Lower lobe of right lung (tissue), 2 donors: ENCODE measurements at regions not wholly inside any gene's neighbourhood (a gene's known extent, or its start where the extent isn't known, plus 50 kb on each side); places are given as distances from the start of the nearest gene placed in this dataset.

Source experiments
- ATAC-seq, 2 donors: fragments of 200-7000 bp; cut with Tn5 transposase; one replicate each; pipeline ENCODE4 v1.9.1; 2020 to 2022; ENCODE audit warnings: mild to moderate bottlenecking in 2 of 2, moderate library complexity in 2 of 2
- DNase-seq: peaks from one replicate; pipeline ENCODE4 v3.0.0-alpha.2; 2020
- H3K27ac ChIP-seq: fragments of 200-600 bp; one replicate; pipeline ENCODE4 v1.8.0; 2022
- H3K27me3 ChIP-seq: fragments of 200-600 bp; one replicate; pipeline ENCODE4 v1.8.0; 2022; ENCODE audit warnings: low read depth
- H3K36me3 ChIP-seq: fragments of 200-600 bp; one replicate; pipeline ENCODE4 v1.8.0; 2022; ENCODE audit warnings: mild to moderate bottlenecking
- H3K4me1 ChIP-seq: fragments of 200-600 bp; one replicate; pipeline ENCODE4 v1.8.0; 2022
- H3K4me3 ChIP-seq: fragments of 200-600 bp; one replicate; pipeline ENCODE4 v1.8.0; 2022; ENCODE audit warnings: mild to moderate bottlenecking
- H3K9me3 ChIP-seq: fragments of 200-600 bp; one replicate; pipeline ENCODE4 v1.8.0; 2022
- intact Hi-C: fragments of 100-400 bp; cut with DNase I; formaldehyde crosslinking; loops from one replicate; pipeline ENCODE4 v1.11.0; 2022
- TF ChIP-seq, protein P1 (sequence below): fragments of 200-600 bp; IDR thresholded peaks from one replicate; pipeline ENCODE4 v1.8.0; 2022; ENCODE audit warnings: antibody characterized with exemption, mild to moderate bottlenecking
- donor health status: DM: no; HTN: yes; CAD: no; lungs with severe emphysema.

DNA sequence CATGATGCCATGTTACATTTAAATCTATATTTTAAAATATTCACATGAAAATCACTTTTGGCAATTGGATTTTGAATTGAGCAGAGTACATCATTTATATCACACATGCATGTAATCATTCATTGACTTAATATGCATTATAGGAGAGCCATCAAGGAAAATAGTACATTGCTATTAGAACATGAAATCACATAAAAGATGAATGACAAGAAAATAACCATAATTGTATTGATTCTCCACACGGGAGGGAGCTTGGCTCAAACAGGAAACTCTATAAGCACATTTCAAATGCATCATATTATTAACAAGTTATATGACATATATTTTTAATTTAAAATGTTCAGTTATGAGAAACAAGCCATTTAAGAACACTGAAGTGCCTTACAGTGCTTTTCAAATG, 208.6 kb upstream of the PRR20A start:
- Histone ChIP-seq H3K27me3 (no peaks in the 10 kb centered on the region), H3K27ac (no peak overlapping the region), H3K4me3 (no peak overlapping the region), H3K4me1 (no peaks in the 10 kb centered on the region), H3K9me3 (no peaks in the 10 kb centered on the region), H3K36me3 (no peaks in the 10 kb centered on the region)
- no peak for DNase-seq
- intact Hi-C loops: no loop called here
- no peak for ATAC-seq
- TF ChIP-seq, protein P1, sequence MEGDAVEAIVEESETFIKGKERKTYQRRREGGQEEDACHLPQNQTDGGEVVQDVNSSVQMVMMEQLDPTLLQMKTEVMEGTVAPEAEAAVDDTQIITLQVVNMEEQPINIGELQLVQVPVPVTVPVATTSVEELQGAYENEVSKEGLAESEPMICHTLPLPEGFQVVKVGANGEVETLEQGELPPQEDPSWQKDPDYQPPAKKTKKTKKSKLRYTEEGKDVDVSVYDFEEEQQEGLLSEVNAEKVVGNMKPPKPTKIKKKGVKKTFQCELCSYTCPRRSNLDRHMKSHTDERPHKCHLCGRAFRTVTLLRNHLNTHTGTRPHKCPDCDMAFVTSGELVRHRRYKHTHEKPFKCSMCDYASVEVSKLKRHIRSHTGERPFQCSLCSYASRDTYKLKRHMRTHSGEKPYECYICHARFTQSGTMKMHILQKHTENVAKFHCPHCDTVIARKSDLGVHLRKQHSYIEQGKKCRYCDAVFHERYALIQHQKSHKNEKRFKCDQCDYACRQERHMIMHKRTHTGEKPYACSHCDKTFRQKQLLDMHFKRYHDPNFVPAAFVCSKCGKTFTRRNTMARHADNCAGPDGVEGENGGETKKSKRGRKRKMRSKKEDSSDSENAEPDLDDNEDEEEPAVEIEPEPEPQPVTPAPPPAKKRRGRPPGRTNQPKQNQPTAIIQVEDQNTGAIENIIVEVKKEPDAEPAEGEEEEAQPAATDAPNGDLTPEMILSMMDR: no peak

DNA sequence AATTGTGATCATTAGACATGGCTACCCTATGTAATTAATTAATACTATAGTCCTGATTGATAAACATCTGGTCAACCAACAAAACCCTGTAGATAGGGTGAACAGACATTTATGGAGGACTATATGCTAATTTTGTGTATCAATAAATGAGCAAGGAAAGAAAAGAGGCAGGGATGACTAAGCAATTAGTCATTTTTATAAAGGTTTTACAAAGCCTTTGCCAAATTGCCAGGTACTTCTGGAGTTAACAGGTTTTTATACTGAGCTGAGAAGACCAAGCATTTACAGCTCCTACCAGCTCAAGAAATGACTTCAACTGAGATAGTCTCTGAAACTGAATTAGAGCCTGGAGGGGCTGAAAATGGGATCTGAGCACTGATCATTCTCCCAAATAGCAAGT, 186.8 kb upstream of the PRR20A start:
- Histone ChIP-seq H3K27ac (no peak overlapping the region), H3K9me3 (no peaks in the 10 kb centered on the region), H3K4me3 (no peak overlapping the region), H3K27me3 (no peaks in the 10 kb centered on the region), H3K36me3 (no peaks in the 10 kb centered on the region), H3K4me1 (no peaks in the 10 kb centered on the region)
- ATAC-seq: no peak
- intact Hi-C loops: no loop called here
- no peak for DNase-seq
- TF ChIP-seq, protein P1: no peak

DNA sequence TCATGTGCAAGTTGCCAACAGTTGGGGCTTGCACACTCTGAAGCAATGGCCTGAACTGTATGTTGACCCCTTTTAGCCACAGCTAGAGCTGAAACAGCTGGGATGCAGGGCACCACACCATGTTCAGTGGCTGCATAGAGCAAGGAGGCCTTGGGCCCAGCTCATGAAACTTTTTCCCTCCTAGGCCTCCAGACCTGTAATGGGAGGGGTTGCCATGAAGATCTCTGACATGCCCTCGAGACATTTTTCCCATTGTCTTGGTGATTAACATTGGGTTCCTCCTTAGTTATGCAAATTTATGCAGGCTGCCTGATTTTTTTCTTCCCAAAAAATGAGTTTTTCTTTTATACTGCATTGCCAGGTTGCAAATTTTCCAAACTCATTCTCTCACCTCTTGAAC, 165.1 kb upstream of the PRR20A start:
- intact Hi-C loops: no loop called here
- TF ChIP-seq, protein P1: no peak
- Histone ChIP-seq H3K36me3 (no peaks in the 10 kb centered on the region), H3K4me1 (no peaks in the 10 kb centered on the region), H3K27me3 (no peaks in the 10 kb centered on the region), H3K4me3 (no peak overlapping the region), H3K27ac (no peak overlapping the region), H3K9me3 (no peaks in the 10 kb centered on the region)
- DNase-seq (no peak), ATAC-seq (no peak)

DNA sequence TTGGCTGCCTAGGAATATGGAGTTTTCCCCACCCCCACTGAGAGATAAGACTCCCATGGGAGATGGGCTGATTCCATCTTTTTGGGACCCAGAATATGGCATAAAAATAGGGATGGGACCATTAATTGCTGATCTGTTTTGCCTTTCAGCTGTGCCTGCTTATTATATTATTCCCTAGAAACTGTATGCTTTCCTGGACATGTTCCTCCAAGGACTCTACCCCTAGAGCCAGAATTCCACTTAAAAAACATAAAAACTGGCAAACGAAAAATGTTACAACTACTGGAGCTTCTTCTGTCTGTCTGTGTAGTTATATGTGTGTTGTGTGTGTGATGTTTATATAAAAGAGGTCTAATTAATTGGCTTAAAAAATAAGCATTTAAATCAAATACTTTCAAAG, 159.9 kb upstream of the PRR20A start:
- Histone ChIP-seq H3K36me3 (no peaks in the 10 kb centered on the region), H3K27ac (no peak overlapping the region), H3K27me3 (no peaks in the 10 kb centered on the region), H3K4me1 (no peaks in the 10 kb centered on the region), H3K9me3 (peaks cover 4% of the 10 kb centered on the region), H3K4me3 (no peak overlapping the region)
- ATAC-seq (no peak), DNase-seq (no peak)
- TF ChIP-seq, protein P1: no peak
- intact Hi-C loops: no loop called here

DNA sequence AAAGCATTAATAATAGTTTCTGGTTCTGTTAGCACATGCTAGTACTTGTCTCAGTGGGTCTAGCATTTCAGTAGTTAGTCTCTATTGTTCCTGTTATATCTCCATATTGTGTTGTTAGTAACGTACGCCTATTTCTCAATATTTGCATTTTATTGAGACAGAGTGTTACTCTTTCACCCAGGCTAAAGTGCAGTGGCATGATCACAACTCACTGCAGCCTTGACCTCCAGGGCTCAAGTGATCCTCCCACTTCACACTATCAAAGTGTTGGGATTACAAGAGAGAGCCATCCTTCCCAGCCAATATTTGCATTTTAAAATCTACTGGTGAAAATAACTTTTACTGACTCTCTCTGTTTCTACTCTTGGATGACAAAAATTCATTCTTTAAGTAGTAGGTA, 154.6 kb upstream of the PRR20A start:
- TF ChIP-seq, protein P1: no peak
- H3K36me3 ChIP-seq: no peaks in the 10 kb centered on the region
- H3K27me3 ChIP-seq: no peaks in the 10 kb centered on the region
- no peaks in the 10 kb centered on the region for H3K4me1 ChIP-seq
- ATAC-seq (no peak), DNase-seq (no peak)
- intact Hi-C loops: no loop called here
- H3K27ac ChIP-seq: no peak overlapping the region
- H3K4me3 ChIP-seq: no peak overlapping the region
- peaks cover 3% of the 10 kb centered on the region for H3K9me3 ChIP-seq

DNA sequence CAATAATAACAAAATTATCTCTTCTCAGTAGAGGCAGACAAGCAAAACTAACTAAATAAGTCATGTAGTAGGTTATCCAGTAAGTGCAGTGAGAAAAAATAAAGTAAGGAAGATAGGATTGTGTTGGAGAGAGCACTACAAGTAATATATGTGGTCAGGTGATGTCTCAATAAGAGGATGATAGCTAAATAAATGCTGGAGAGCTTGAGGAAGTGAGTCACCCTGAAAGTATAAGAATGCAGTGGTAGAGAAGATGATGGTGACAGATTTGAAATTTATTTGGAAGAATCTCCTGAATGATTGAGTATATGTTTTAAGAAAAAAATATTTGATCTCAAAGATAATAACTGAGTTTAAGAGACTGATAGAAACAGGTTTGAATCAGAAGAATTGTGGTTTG, 152.2 kb upstream of the PRR20A start:
- TF ChIP-seq, protein P1: no peak
- DNase-seq (no peak), ATAC-seq (no peak)
- no peaks in the 10 kb centered on the region for H3K36me3 ChIP-seq
- H3K27ac ChIP-seq: no peak overlapping the region
- H3K4me1 ChIP-seq: no peaks in the 10 kb centered on the region
- H3K27me3 ChIP-seq: no peaks in the 10 kb centered on the region
- no peaks in the 10 kb centered on the region for H3K9me3 ChIP-seq
- H3K4me3 ChIP-seq: no peak overlapping the region
- intact Hi-C loops: no loop called here
